ENCODE measurements at regions not wholly inside any gene's neighbourhood (a gene's known extent, or its start where the extent isn't known, plus 50 kb on each side); places are given as distances from the start of the nearest gene placed in this dataset.
"Not testable (repeated sequence)": the region's sequence is repeated elsewhere in the genome, so short reads cannot be mapped to it uniquely, and the experiment has no call there.

DNA sequence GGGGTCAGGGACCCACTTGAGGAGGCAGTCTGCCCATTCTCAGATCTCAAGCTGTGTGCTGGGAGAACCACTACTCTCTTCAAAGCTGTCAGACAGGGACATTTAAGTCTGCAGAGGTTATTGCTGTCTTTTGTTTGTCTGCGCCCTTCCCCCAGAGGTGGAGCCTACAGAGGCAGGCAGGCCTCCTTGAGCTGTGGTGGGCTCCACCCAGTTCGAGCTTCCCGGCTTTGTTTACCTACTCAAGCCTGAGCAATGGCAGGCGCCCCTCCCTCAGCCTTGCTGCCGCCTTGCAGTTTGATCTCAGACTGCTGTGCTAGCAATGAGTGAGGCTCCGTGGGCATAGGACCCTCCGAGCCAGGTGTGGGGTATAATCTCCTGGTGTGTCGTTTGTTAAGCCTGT is 140.5 kb downstream of the LPIN1 start:
- TF ChIP-seq, protein P1, sequence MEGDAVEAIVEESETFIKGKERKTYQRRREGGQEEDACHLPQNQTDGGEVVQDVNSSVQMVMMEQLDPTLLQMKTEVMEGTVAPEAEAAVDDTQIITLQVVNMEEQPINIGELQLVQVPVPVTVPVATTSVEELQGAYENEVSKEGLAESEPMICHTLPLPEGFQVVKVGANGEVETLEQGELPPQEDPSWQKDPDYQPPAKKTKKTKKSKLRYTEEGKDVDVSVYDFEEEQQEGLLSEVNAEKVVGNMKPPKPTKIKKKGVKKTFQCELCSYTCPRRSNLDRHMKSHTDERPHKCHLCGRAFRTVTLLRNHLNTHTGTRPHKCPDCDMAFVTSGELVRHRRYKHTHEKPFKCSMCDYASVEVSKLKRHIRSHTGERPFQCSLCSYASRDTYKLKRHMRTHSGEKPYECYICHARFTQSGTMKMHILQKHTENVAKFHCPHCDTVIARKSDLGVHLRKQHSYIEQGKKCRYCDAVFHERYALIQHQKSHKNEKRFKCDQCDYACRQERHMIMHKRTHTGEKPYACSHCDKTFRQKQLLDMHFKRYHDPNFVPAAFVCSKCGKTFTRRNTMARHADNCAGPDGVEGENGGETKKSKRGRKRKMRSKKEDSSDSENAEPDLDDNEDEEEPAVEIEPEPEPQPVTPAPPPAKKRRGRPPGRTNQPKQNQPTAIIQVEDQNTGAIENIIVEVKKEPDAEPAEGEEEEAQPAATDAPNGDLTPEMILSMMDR (IDR thresholded peaks at IDR 0.05; ENCODE audit: extremely low read depth in 1 of 2, insufficient read depth in 1 of 2, low read depth in 1 of 2, low read length in 2 of 2), result not testable (repeated sequence)
- not testable (repeated sequence) for TF ChIP-seq MAX (IDR thresholded peaks at IDR 0.05; ENCODE audit: insufficient read depth, insufficient read length); POLR2A (IDR thresholded peaks at IDR 0.05; ENCODE audit: low read depth, low read length); POLR2AphosphoS5 (IDR thresholded peaks at IDR 0.05; ENCODE audit: insufficient read depth, low read depth, low read length)

All from endothelial cell of umbilical vein (primary cell).